Endothelial cell of umbilical vein (primary cell): ENCODE measurements at regions not wholly inside any gene's neighbourhood (a gene's known extent, or its start where the extent isn't known, plus 50 kb on each side); places are given as distances from the start of the nearest gene placed in this dataset.

Experiments used
- BruUV-seq: library from RNA; stranded (reverse); fragments of 400-500 nt; replicated peaks from 2 replicates; lab custom pipeline; 2021; lab: Mats Ljungman, UMichigan
- CTCF ChIA-PET: fragments of 300-600, 350-600 bp; sonication (Branson Sonifier 250); formaldehyde crosslinking; loops from one replicate; lab custom pipeline; 2021; ENCODE audit warnings: antibody characterized with exemption, inconsistent platforms; lab: Charles Lee
- POLR2A ChIA-PET: fragments of 300-600, 350-600 bp; sonication (Branson Sonifier 250); formaldehyde crosslinking; loops from one replicate; lab custom pipeline; 2021; ENCODE audit warnings: antibody characterized with exemption, inconsistent platforms; lab: Charles Lee
- DNase-seq: peaks from one replicate; pipeline ENCODE4 v3.0.0-alpha.2; 2011; ENCODE audit warnings: low read depth, low spot score
- FAIRE-seq: peaks from 2 replicates; lab custom pipeline; 2011; peaks lifted over from hg19 to GRCh38; lab: Jason Lieb, UNC
- H2AFZ ChIP-seq: 2 replicates; pipeline ENCODE4 v1.6.0; 2012; ENCODE audit warnings: low read depth, low read length, control low read depth, inconsistent platforms
- H3K27ac ChIP-seq: 2 replicates; pipeline ENCODE4 v1.5.1; 2011; ENCODE audit warnings: low read depth, mild to moderate bottlenecking, control low read depth, low read length, moderate library complexity; ENCODE audit not compliant: insufficient read depth
- H3K27me3 ChIP-seq, 2 experiments: 2 replicates each; pipeline versions ENCODE4 v1.6.0 to v1.6.1; 2011; ENCODE audit warnings: low read length in 2 of 2, mixed read lengths in 1 of 2; ENCODE audit not compliant: control insufficient read depth in 2 of 2, insufficient read depth in 2 of 2
- H3K36me3 ChIP-seq, 2 experiments: 2 replicates in 1 of 2; 3 replicates in 1 of 2; pipeline ENCODE4 v1.5.1; 2011; ENCODE audit warnings: low read length in 2 of 2, mild to moderate bottlenecking in 1 of 2, moderate library complexity in 1 of 2; ENCODE audit not compliant: control insufficient read depth in 2 of 2, insufficient read depth in 2 of 2; ENCODE audit errors: extremely low read depth in 1 of 2
- H3K4me1 ChIP-seq: 3 replicates; pipeline ENCODE4 v1.5.1; 2011; ENCODE audit warnings: mild to moderate bottlenecking, low read length; ENCODE audit not compliant: control insufficient read depth, insufficient read depth; ENCODE audit errors: extremely low read depth
- H3K4me2 ChIP-seq: 2 replicates; pipeline ENCODE4 v1.6.1; 2011; ENCODE audit warnings: low read length, control low read depth, mixed read lengths; ENCODE audit not compliant: insufficient read depth
- H3K4me3 ChIP-seq, 3 experiments: fragments of 200-600 bp in 1 of 3; sonication (generic), shearing (Covaris generic) in 1 of 3; replicated peaks in 1 of 3; 2 replicates each; pipeline ENCODE4 v1.5.1; 2011 to 2016; ENCODE audit warnings: control low read depth in 3 of 3, low read length in 3 of 3, mild to moderate bottlenecking in 2 of 3, inconsistent platforms in 1 of 3, low read depth in 1 of 3, moderate library complexity in 1 of 3; ENCODE audit not compliant: insufficient read depth in 1 of 3
- H3K79me2 ChIP-seq: 2 replicates; pipeline ENCODE4 v1.6.0; 2012; ENCODE audit warnings: low read length, inconsistent platforms; ENCODE audit not compliant: control insufficient read depth, insufficient read depth
- H3K9ac ChIP-seq: replicated peaks from 2 replicates; pipeline ENCODE3; 2011; ENCODE audit warnings: low read length, control low read depth; ENCODE audit not compliant: insufficient read depth; ENCODE audit errors: extremely low read depth
- H3K9me1 ChIP-seq: replicated peaks from 3 replicates; pipeline ENCODE4 v1.6.0; 2011; ENCODE audit warnings: mild to moderate bottlenecking, low read length; ENCODE audit not compliant: control insufficient read depth, insufficient read depth; ENCODE audit errors: extremely low read depth
- H3K9me3 ChIP-seq: replicated peaks from 2 replicates; pipeline ENCODE4 v1.5.1; 2012; ENCODE audit warnings: low read length, inconsistent platforms; ENCODE audit not compliant: control insufficient read depth, insufficient read depth
- H4K20me1 ChIP-seq: replicated peaks from 2 replicates; pipeline ENCODE3; 2011; ENCODE audit warnings: mild to moderate bottlenecking, low read length; ENCODE audit not compliant: control insufficient read depth, insufficient read depth; ENCODE audit errors: extremely low read depth
- EZH2 ChIP-seq: IDR thresholded peaks from 2 replicates; pipeline ENCODE4 v1.6.1; 2012; ENCODE audit warnings: borderline replicate concordance, low read depth, mild to moderate bottlenecking, moderate library complexity, low read length, inconsistent platforms; ENCODE audit not compliant: severe bottlenecking
- FOS ChIP-seq: IDR thresholded peaks from 2 replicates; pipeline ENCODE4 v1.6.1; 2011; ENCODE audit warnings: mild to moderate bottlenecking, low read length, moderate library complexity, borderline replicate concordance; ENCODE audit not compliant: insufficient read depth
- GATA2 ChIP-seq: IDR thresholded peaks from 2 replicates; pipeline ENCODE4 v1.7.0; 2011; ENCODE audit warnings: low read depth, mild to moderate bottlenecking, moderate library complexity, mixed read lengths, low read length; ENCODE audit not compliant: insufficient read length, insufficient read depth
- JUN ChIP-seq: IDR thresholded peaks from 2 replicates; pipeline ENCODE4 v1.6.1; 2011; ENCODE audit warnings: borderline replicate concordance, low read depth; ENCODE audit not compliant: insufficient read length, insufficient read depth
- MYC ChIP-seq: IDR thresholded peaks from one replicate; pipeline ENCODE4 v1.6.1; 2011; ENCODE audit warnings: mild to moderate bottlenecking, low read depth, low read length
- POLR2A ChIP-seq: IDR thresholded peaks from 2 replicates; pipeline ENCODE4 v1.6.1; 2012; ENCODE audit warnings: low read depth, mild to moderate bottlenecking, control low read depth, low read length
- POLR2AphosphoS5 ChIP-seq: IDR thresholded peaks from 2 replicates; pipeline ENCODE4 v1.6.1; 2012; ENCODE audit warnings: low read depth, mild to moderate bottlenecking, control low read depth, low read length, moderate library complexity; ENCODE audit not compliant: insufficient read depth
- dilution Hi-C: fragments of 300-500 bp; cut with MboI; formaldehyde crosslinking; loops from one replicate; pipeline ENCODE4 v1.15.0; 2019; ENCODE audit warnings: low sequenced_read_pairs; ENCODE audit not compliant: extremely low pct_ligation_motif_present
- intact Hi-C: fragments of 100-400 bp; cut with micrococcal nuclease; formaldehyde crosslinking; loops from one replicate; pipeline ENCODE4 v1.10.0; 2022
- TF ChIP-seq, protein P1 (sequence below), 2 donors: IDR thresholded peaks; 1 replicate in 1 of 2; 2 replicates in 1 of 2; pipeline ENCODE4 v1.5.1; 2011; ENCODE audit warnings: low read length in 2 of 2, mild to moderate bottlenecking in 2 of 2, moderate library complexity in 2 of 2, control low read depth in 1 of 2, inconsistent platforms in 1 of 2, low read depth in 1 of 2; ENCODE audit not compliant: insufficient read depth in 1 of 2; ENCODE audit errors: extremely low read depth in 1 of 2
- TF ChIP-seq, protein P2 (sequence below): IDR thresholded peaks from 2 replicates; pipeline ENCODE4 v1.6.1; 2011; ENCODE audit not compliant: insufficient read depth, insufficient read length

DNA sequence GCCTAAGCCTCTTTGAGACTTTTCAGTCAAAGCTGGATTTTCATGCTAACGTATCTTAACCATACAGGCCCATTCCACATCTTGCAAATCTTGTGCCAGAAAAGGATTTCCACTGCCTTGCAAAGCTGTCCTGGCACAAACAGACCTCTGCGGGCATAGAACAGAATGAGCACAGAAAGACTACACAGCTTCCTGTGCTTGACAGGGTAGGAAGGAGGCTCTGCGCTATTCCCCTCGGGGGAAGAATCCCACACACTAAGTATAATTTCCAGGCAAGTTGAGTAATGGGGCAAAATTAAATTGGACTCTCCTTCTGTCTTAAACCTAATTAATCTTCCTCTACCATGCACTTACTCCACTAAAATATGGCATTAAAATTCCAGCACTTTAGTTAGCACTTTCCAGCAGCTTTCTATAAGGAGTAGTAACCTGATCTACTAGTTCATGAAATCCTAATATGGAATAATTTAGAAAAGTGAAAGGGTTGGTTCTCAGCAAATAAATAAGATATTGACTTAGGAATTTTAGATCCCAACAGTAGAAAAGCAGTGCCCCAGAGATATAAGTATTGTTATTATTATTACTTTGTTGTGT, 532.1 kb upstream of the JAG1 start:
- H2AFZ ChIP-seq = no peak overlapping the region
- ChIA-PET POLR2A (interaction anchor here (0.6 kb wide), 1 partner anchor 337 kb away, joined by 3 read pairs; no protein-coding TSS in a partner anchor), CTCF (interaction anchor here (0.7 to 4.5 kb wide), 39 partner anchors 8 to 1589 kb away, joined by 3 to 55 read pairs (median 5); partner anchors contain the start of gene JAG1)
- TF ChIP-seq POLR2AphosphoS5 (no peak), GATA2 (no peak), FOS (no peak), POLR2A (no peak), MYC (no peak), JUN (no peak), EZH2 (no peak)
- TF ChIP-seq, protein P1, sequence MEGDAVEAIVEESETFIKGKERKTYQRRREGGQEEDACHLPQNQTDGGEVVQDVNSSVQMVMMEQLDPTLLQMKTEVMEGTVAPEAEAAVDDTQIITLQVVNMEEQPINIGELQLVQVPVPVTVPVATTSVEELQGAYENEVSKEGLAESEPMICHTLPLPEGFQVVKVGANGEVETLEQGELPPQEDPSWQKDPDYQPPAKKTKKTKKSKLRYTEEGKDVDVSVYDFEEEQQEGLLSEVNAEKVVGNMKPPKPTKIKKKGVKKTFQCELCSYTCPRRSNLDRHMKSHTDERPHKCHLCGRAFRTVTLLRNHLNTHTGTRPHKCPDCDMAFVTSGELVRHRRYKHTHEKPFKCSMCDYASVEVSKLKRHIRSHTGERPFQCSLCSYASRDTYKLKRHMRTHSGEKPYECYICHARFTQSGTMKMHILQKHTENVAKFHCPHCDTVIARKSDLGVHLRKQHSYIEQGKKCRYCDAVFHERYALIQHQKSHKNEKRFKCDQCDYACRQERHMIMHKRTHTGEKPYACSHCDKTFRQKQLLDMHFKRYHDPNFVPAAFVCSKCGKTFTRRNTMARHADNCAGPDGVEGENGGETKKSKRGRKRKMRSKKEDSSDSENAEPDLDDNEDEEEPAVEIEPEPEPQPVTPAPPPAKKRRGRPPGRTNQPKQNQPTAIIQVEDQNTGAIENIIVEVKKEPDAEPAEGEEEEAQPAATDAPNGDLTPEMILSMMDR (IDR thresholded peaks at IDR 0.05; ENCODE audit: extremely low read depth in 1 of 2, insufficient read depth in 1 of 2, low read depth in 1 of 2, low read length in 2 of 2) = no peak
- TF ChIP-seq, protein P2, sequence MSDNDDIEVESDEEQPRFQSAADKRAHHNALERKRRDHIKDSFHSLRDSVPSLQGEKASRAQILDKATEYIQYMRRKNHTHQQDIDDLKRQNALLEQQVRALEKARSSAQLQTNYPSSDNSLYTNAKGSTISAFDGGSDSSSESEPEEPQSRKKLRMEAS = no peak
- H3K36me3 ChIP-seq = no peaks in the 10 kb centered on the region
- no peaks in the 10 kb centered on the region for H4K20me1 ChIP-seq
- no peaks in the 10 kb centered on the region for H3K9me1 ChIP-seq
- no peaks in the 10 kb centered on the region for H3K79me2 ChIP-seq
- FAIRE-seq (no peak), DNase-seq (no peak)
- H3K27me3 ChIP-seq = no peaks in the 10 kb centered on the region
- H3K4me2 ChIP-seq = no peak overlapping the region
- H3K4me1 ChIP-seq = no peaks in the 10 kb centered on the region
- H3K9ac ChIP-seq = no peak overlapping the region
- no peak overlapping the region for H3K27ac ChIP-seq
- dilution Hi-C loops = no loop called here
- intact Hi-C loops = loop anchor here (1.0 to 10.0 kb wide), 10 partner anchors 69 to 739 kb away; no protein-coding TSS in a partner anchor
- no peak overlapping the region for H3K4me3 ChIP-seq
- BruUV-seq = no TSS peak
- no peaks in the 10 kb centered on the region for H3K9me3 ChIP-seq
